ENCODE measurements at regions not wholly inside any gene's neighbourhood (a gene's known extent, or its start where the extent isn't known, plus 50 kb on each side); places are given as distances from the start of the nearest gene placed in this dataset.

- DNase-seq = no peak
Observed at GRCh38 chr18:70430501-70431173, 141.8 kb downstream of the SOCS6 start.

DNA sequence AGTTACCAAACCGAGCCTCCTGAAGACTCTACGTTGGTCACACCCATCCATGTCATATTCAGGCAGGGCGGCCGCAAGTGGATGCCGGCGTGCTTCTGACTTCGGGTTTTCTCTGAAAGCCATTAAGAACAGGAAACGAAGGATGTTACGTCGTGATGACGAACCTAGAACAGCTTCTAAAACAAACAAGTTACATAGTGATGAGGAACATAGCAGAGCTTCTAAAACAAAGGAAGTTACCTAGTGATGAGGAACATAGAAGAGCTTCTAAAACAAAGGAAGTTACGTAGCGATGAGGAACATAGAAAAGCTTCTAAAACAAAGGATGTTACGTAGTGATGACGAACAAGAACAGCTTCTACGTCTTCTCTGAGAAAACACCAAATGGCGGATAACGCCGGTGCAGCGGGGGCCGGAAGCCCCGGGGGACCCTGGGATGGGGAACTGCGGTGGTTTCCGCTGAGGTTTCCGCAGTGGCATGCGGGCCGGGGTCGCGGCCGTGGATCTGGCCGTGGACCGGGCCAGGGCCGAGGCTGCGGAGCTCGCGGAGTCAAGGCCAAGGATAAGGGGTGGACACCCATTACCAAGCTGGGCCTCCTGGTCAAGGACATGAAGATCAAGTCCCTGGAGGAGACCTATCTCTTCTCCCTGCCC lies 141.1 kb downstream of the SOCS6 start:
- no peak for DNase-seq

DNA sequence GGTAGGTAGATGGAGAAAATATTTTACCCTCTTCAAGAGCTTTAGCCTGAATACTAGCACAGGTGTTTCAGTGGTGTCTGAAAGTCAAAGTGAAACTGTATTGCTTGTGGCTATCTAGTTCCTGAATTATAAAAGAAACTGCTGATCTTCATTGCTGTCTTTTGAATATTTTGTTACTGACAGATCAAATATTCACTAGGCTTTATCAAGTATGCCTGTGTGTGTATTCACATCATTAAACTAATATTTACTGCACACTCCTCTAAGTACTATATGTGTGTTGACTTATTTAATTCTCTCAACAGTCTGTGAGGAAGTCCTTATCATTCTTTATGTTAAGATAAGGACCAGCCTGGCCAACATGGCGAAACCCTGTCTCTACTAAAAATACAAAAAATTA lies 139.6 kb downstream of the SOCS6 start:
- DNase-seq = no peak

- DNase-seq = no peak
Observed at GRCh38 chr18:70426818-70427217, 138.0 kb downstream of the SOCS6 start.

DNA sequence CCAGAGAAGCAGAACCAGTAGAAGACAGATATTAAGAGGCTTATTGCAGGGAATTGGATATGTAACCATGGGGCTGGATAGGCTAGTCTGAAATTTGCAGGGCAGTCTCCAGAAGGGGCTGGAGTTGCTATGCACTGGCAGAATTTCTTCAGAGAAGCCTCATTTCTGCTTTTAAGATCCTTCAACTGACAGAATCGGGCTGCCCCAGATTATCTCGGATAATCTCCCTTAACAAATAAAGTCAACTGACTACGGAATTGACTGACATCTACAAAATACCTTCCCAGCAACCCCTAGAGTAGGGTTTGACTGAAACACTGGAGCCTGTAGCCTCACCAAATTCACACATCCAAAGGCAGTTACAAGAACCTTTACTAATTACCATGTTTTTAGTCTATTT lies 136.4 kb downstream of the SOCS6 start:
- DNase-seq = no peak

- no peak for DNase-seq
Observed at GRCh38 chr18:70423988-70424387, 135.1 kb downstream of the SOCS6 start.

DNA sequence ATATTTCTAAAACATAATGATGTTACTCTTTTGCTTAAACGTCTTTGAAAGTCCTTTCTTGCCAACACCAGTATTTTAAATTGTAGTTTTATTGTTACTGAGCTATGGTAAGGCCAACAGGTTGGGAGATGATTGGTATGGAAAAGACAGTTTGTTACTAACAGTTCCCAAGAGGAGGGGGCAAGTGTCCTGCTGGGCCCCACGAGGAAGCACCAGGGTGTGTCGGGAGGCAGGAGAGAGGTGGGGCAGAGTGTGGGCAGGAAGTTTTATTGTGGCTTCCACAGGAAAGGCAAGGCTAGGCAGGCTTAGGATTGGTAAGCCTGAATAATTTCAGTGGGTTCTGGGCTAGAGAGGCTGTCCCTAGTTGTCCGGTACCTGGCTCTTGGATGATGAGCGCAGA lies 134.3 kb downstream of the SOCS6 start:
- DNase-seq = no peak

- no peak for DNase-seq
Observed at GRCh38 chr18:70422391-70422965, 133.6 kb downstream of the SOCS6 start.

GRCh38 chr18:70421471-70422390 lies 132.9 kb downstream of the SOCS6 start:
- no peak for DNase-seq

GRCh38 chr18:70420146-70420898 lies 131.5 kb downstream of the SOCS6 start:
- DNase-seq = no peak

- DNase-seq = no peak
Observed at GRCh38 chr18:70419526-70419925, 130.7 kb downstream of the SOCS6 start.

DNA sequence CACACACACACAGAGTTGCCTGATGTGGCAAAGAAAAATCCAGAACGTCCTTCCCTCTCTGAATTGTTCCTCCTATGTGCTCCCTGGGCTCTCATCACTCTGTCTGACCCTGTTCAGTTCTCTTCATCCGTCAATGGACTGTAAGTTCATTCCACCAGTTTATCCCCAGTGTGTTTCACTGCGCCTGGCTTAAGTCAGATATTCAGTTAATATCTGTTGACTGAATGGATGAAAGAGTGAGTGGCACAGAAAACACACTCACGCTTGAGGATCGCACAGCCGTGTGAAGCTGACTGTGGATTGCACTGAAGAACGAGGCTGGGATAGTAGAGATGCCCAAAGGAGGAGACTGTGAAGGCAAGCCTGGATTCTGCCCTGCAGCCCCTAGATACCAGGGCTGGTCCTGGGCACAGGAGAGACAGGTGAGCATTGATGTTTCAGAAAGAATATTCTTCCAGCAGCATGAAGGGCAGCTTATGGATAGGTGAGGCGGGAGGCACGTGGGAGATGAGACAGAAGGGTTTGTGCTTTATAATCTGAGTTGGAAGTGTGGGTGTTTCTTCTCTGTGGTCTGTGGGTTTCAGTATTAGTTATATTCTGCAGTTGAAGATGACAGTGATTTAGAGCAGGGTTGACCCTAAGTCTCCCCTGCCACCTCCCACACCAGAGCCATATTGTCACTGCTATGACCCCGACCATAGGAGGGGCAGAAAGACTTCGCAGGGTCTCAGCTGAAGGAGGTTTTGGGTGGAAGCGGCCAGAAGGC lies 129.9 kb downstream of the SOCS6 start:
- DNase-seq = no peak

GRCh38 chr18:70417847-70418246 lies 129.0 kb downstream of the SOCS6 start:
- no peak for DNase-seq

DNA sequence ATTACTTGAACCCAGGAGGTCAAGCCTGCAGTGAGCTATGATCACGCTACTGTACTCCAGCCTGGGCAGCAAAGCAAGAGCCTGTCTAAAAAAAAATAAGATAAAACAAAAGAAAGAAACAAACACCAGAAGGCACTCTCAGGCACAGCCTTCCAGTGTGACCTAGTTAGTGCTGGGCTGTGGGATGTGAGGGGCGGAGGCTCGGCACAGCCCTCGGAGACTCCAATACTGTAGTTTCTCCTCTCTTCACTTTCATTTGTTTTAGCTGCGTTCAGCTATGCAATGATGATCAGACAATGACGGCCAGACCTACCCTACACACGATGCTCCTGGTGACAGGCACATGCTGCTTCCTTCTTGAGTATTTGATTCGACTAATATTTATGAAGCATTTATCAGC lies 127.7 kb downstream of the SOCS6 start:
- no peak for DNase-seq

- no peak for DNase-seq
Observed at GRCh38 chr18:70415823-70416488, 127.1 kb downstream of the SOCS6 start.

DNA sequence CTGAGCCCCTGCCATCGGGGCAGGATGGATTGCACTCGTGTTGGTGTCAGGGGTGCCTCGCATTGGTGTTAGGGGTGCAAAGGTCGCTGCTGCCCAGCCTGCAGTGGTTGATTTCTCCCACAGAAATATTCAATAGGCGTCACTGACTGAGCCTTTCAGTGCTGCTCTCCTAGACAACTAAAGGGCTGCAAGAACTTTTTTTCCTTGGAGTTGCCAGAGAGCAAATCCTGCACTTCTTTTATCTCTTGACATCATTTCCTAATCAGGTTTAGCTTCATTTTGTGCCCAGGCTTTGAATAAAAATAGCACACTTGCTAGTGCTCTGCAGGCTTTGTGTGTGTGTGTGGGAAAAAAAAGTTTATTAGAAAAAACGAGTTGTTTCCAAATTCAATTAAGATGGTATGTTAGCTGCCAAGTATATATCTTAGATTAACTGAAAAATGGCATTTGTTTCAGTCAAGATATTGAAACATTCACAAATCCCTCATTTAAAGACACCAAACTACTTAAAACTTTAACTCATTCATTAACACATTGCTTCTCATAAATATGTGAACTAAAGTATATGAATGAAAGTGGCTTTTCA lies 125.6 kb downstream of the SOCS6 start:
- no peak for DNase-seq

DNA sequence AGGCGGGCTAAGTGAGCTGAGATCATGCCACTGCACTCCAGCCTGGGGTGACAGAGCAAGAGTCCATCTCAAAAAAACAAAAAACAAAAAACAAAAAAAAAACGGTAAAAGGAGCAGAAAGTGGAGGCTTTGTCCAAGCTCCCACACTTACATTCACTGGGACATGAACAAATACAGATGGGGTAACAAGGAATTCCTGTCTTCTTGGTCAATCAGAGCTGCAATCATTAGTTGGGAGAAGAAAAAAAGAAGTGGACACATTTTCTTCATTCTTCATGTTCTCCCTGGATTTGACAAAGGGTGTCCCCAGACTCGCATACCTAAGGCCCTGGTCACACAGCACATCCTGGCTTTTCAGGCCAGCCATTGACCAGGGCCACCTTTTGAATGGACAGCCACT lies 124.6 kb downstream of the SOCS6 start:
- no peak for DNase-seq

- no peak for DNase-seq
Observed at GRCh38 chr18:70411876-70412435, 123.1 kb downstream of the SOCS6 start.

DNA sequence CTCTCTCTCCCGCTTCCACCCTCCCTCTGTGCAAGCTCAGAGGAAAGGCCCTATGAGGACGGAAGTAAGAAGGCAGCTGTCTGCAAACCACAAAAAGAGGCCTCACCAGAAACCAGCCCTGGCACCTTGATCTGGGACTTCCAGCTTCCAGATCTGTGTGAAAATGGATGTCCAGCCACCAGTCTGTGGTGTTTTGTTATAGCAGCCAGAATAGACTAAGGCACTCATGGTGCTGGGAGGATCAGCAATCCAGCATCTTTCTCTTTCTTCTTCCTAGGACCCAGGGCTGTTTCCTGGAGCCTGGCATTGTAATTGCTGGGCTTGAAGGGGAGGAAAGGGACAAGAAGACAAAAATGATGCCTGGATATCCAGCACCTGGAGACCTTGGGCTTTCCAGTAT lies 122.5 kb downstream of the SOCS6 start:
- no peak for DNase-seq

DNA sequence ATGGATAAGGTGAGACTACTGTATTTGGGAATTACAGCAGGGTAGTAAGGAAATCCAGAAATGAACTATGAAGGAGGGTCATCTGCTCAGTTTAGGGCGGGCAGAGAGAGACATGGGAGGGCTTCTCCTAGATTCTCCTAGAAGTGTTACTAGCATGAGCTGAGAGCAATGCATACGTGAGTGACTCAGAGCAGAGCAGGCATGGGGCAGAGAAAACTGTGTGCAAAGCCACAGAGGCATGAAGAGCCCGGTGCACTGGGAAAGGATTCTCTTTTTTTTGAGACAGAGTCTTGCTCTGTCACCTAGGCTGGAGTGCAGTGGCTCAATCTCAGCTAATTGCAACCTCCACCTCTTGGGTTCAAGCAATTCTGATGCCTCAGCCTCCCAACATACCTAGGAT lies 116.2 kb downstream of the SOCS6 start:
- DNase-seq = no peak

- no peak for DNase-seq
Observed at GRCh38 chr18:70400476-70400875, 111.6 kb downstream of the SOCS6 start.
